ENCODE measurements at regions not wholly inside any gene's neighbourhood (a gene's known extent, or its start where the extent isn't known, plus 50 kb on each side); places are given as distances from the start of the nearest gene placed in this dataset.
"Not testable (repeated sequence)": the region's sequence is repeated elsewhere in the genome, so short reads cannot be mapped to it uniquely, and the experiment has no call there.

DNA sequence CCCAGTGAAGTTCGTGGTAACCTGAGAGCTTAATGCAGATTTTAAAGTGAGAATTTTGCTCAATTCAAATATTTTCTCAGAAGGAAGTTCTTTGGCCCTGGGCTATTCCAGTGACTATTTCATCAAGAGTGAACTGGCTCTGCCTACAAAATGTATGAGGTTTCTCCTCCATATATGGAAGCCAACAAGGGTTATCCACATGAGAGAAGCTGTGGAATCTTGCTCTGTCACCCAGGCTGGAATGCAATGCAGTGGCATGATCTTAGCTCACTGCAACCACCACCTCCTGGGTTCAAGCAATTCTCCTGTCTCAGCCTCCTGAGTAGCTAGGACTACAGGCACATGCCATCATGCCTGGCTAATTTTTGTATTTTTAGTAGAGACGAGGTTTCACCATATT is 132.2 kb downstream of the GXYLT1 start:
- not testable (repeated sequence) for H3K9me3 ChIP-seq (ENCODE audit: control insufficient read depth in 2 of 2, insufficient read depth in 1 of 2, low read depth in 1 of 2, low read length in 1 of 2); H3K27ac ChIP-seq (ENCODE audit: low read depth in 2 of 2, low read length in 1 of 2); H3K36me3 ChIP-seq (ENCODE audit: control insufficient read depth in 2 of 2, insufficient read depth in 2 of 2, low read length in 1 of 2); H3K4me3 ChIP-seq (ENCODE audit: low read depth in 1 of 2, low read length in 2 of 2); H3K4me1 ChIP-seq (ENCODE audit: control insufficient read depth in 2 of 2, insufficient read depth in 2 of 2, low read length in 1 of 2); H3K27me3 ChIP-seq (ENCODE audit: control insufficient read depth in 1 of 2, insufficient read depth in 2 of 2, low read length in 2 of 2)
- WGBS, 2 donors: 69 to 81% methylated on average over 2 of the region's 2 CpGs

DNA sequence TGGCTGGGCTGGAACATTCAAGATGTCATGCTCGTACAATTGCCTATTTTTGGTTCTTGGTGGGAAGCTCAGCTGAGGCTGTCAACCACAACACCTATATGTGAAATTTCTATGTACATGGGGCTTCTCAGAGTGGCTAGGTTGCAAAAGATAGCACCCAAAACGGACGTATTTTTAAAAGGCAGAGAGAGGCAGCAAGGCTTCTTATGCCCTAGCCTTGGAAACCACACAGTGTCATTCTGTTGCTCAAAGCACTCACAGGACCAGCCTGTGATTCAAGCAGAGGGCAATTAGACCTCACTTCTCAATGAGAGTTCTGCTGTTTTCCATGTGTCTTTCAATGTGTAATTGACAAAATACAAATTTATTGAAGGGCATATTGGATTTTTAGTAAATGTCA is 134.0 kb downstream of the GXYLT1 start:
- Histone ChIP-seq H3K9me3 (ENCODE audit: control insufficient read depth in 2 of 2, insufficient read depth in 1 of 2, low read depth in 1 of 2, low read length in 1 of 2) (no peaks in the 10 kb centered on the region), H3K27ac (ENCODE audit: low read depth in 2 of 2, low read length in 1 of 2) (no peak overlapping the region), H3K27me3 (ENCODE audit: control insufficient read depth in 1 of 2, insufficient read depth in 2 of 2, low read length in 2 of 2) (no peaks in the 10 kb centered on the region), H3K4me1 (ENCODE audit: control insufficient read depth in 2 of 2, insufficient read depth in 2 of 2, low read length in 1 of 2) (no peaks in the 10 kb centered on the region), H3K36me3 (ENCODE audit: control insufficient read depth in 2 of 2, insufficient read depth in 2 of 2, low read length in 1 of 2) (no peaks in the 10 kb centered on the region), H3K4me3 (ENCODE audit: low read depth in 1 of 2, low read length in 2 of 2) (no peak overlapping the region)
- WGBS, 2 donors: 86 to 89% methylated on average over 3 of the region's 3 CpGs

DNA sequence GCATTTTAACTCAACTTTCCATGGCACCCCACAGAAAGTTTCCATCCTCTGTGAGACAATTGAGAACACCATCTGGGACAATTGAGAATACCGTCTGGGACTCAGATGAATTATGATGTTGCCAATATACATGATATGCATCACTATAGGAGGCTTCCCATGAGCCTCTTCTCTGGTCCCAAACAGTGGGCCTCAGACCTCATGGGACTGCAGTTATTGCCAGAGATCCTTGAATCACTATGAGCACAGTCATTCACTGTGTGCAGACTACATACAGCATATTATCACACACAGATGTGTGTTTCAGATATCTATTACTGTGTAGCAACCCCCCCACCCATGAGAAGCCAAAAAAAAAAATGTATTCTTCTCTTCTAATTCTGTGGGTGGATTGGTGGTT is 134.4 kb downstream of the GXYLT1 start:
- no peaks in the 10 kb centered on the region for H3K9me3 ChIP-seq (ENCODE audit: control insufficient read depth in 2 of 2, insufficient read depth in 1 of 2, low read depth in 1 of 2, low read length in 1 of 2)
- WGBS, 2 donors: 90 to 92% methylated on average over 1 of the region's 1 CpG
- H3K36me3 ChIP-seq (ENCODE audit: control insufficient read depth in 2 of 2, insufficient read depth in 2 of 2, low read length in 1 of 2): no peaks in the 10 kb centered on the region
- no peaks in the 10 kb centered on the region for H3K4me1 ChIP-seq (ENCODE audit: control insufficient read depth in 2 of 2, insufficient read depth in 2 of 2, low read length in 1 of 2)
- no peaks in the 10 kb centered on the region for H3K27me3 ChIP-seq (ENCODE audit: control insufficient read depth in 1 of 2, insufficient read depth in 2 of 2, low read length in 2 of 2)
- no peak overlapping the region for H3K4me3 ChIP-seq (ENCODE audit: low read depth in 1 of 2, low read length in 2 of 2)
- H3K27ac ChIP-seq (ENCODE audit: low read depth in 2 of 2, low read length in 1 of 2): no peak overlapping the region

DNA sequence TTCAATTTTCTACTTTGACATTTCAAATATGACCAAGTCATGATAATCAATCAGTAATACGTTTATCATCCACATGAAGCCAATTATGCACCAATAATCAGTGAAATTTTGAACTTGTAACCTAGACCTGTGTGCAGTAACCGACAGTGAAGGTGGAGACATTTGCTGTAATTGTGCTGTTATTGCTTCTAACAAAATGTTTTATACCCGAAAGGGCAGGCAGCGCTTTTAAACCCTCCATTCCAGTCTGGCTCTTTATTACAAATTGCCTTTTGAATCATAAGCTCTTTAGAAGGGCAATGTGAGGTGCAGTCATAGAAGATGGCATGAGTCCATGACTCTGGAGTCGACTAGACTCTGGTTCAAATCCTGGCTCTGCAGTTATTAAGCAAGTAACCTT is 135.7 kb downstream of the GXYLT1 start:
- no peaks in the 10 kb centered on the region for H3K27me3 ChIP-seq (ENCODE audit: control insufficient read depth in 1 of 2, insufficient read depth in 2 of 2, low read length in 2 of 2)
- WGBS, 2 donors: 80 to 87% methylated on average over 5 of the region's 5 CpGs
- H3K27ac ChIP-seq (ENCODE audit: low read depth in 2 of 2, low read length in 1 of 2): no peak overlapping the region

DNA sequence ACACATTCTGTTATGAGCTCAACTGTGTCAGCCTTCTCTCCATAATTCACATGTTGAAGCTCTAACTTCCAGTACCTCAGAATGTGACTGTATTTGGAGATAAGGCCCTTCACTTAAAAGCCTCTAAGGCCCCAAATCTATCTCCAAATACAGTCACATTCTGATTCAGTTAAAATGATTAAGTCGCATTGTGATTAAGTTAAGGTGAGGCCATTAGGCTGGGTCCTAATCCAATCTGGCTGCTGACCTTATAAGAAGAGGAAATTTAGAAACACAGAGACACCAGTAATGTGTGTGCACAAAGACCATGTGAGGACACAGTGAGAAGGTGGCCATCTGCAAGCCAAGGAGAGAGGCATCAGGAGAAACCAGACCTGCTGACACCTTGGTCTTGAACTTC is 141.6 kb downstream of the GXYLT1 start:
- no peaks in the 10 kb centered on the region for H3K9me3 ChIP-seq (ENCODE audit: control insufficient read depth in 2 of 2, insufficient read depth in 1 of 2, low read depth in 1 of 2, low read length in 1 of 2)
- no peaks in the 10 kb centered on the region for H3K4me1 ChIP-seq (ENCODE audit: control insufficient read depth in 2 of 2, insufficient read depth in 2 of 2, low read length in 1 of 2)
- H3K27me3 ChIP-seq (ENCODE audit: control insufficient read depth in 1 of 2, insufficient read depth in 2 of 2, low read length in 2 of 2): no peaks in the 10 kb centered on the region
- no peaks in the 10 kb centered on the region for H3K36me3 ChIP-seq (ENCODE audit: control insufficient read depth in 2 of 2, insufficient read depth in 2 of 2, low read length in 1 of 2)
- no peak overlapping the region for H3K4me3 ChIP-seq (ENCODE audit: low read depth in 1 of 2, low read length in 2 of 2)
- H3K27ac ChIP-seq (ENCODE audit: low read depth in 2 of 2, low read length in 1 of 2): no peak overlapping the region
- 93 to 94% methylated on average over 1 of the region's 1 CpG for WGBS, 2 donors

More for the DNA sequence above, 135.7 kb downstream of the GXYLT1 start:
- no peak overlapping the region for H3K4me3 ChIP-seq (ENCODE audit: low read depth in 1 of 2, low read length in 2 of 2)
- no peaks in the 10 kb centered on the region for H3K4me1 ChIP-seq (ENCODE audit: control insufficient read depth in 2 of 2, insufficient read depth in 2 of 2, low read length in 1 of 2)
- H3K36me3 ChIP-seq (ENCODE audit: control insufficient read depth in 2 of 2, insufficient read depth in 2 of 2, low read length in 1 of 2): no peaks in the 10 kb centered on the region
- H3K9me3 ChIP-seq (ENCODE audit: control insufficient read depth in 2 of 2, insufficient read depth in 1 of 2, low read depth in 1 of 2, low read length in 1 of 2): no peaks in the 10 kb centered on the region

DNA sequence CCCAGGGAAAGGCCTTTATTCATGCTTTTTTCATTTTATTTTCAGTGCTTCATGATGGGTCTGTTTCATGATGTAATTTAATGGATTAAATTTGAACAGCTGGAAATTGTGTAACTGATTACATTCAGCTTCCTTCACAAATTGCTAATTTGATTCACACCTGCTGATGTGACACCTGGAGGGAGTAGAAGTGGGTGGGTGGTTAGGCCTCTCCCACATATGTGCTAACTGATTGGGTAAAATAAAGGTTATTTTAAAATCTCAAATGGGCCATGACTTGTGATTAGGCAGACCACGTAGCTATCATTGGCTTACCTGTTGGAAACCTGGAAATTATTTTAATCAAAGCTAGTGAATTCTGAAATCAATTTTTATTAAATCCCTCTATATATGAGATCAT is 142.1 kb downstream of the GXYLT1 start:
- H3K9me3 ChIP-seq (ENCODE audit: control insufficient read depth in 2 of 2, insufficient read depth in 1 of 2, low read depth in 1 of 2, low read length in 1 of 2): no peaks in the 10 kb centered on the region
- H3K4me3 ChIP-seq (ENCODE audit: low read depth in 1 of 2, low read length in 2 of 2): no peak overlapping the region
- H3K4me1 ChIP-seq (ENCODE audit: control insufficient read depth in 2 of 2, insufficient read depth in 2 of 2, low read length in 1 of 2): no peaks in the 10 kb centered on the region
- no peaks in the 10 kb centered on the region for H3K36me3 ChIP-seq (ENCODE audit: control insufficient read depth in 2 of 2, insufficient read depth in 2 of 2, low read length in 1 of 2)
- WGBS, 2 donors: 79 to 89% methylated on average over 1 of the region's 1 CpG
- H3K27me3 ChIP-seq (ENCODE audit: control insufficient read depth in 1 of 2, insufficient read depth in 2 of 2, low read length in 2 of 2): no peaks in the 10 kb centered on the region
- H3K27ac ChIP-seq (ENCODE audit: low read depth in 2 of 2, low read length in 1 of 2): no peak overlapping the region

DNA sequence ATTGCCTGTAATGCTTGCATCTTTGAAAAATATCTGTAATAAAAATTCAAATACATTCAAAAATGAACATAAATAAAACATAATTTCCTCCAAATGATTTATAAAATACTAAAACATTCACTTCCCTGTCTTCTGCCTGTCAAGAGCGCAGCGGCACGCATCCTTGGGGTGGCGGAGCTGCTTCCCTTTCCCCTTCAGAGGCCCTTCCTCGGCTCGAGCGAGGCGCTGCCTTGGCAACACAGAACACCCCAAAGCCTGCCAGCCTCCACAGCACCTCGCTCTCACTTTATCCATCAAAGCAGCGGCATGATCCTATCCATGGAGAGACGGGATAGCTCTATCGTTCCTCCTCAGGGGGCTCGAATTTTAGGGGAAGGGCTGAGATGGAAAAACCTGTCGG is 146.2 kb downstream of the GXYLT1 start:
- Histone ChIP-seq H3K9me3 (ENCODE audit: control insufficient read depth in 2 of 2, insufficient read depth in 1 of 2, low read depth in 1 of 2, low read length in 1 of 2) (no peaks in the 10 kb centered on the region), H3K36me3 (ENCODE audit: control insufficient read depth in 2 of 2, insufficient read depth in 2 of 2, low read length in 1 of 2) (no peaks in the 10 kb centered on the region), H3K27me3 (ENCODE audit: control insufficient read depth in 1 of 2, insufficient read depth in 2 of 2, low read length in 2 of 2) (no peaks in the 10 kb centered on the region), H3K27ac (ENCODE audit: low read depth in 2 of 2, low read length in 1 of 2) (no peak overlapping the region), H3K4me1 (ENCODE audit: control insufficient read depth in 2 of 2, insufficient read depth in 2 of 2, low read length in 1 of 2) (no peaks in the 10 kb centered on the region), H3K4me3 (ENCODE audit: low read depth in 1 of 2, low read length in 2 of 2) (no peak overlapping the region)
- WGBS, 2 donors: 82 to 83% methylated on average over 14 of the region's 14 CpGs

DNA sequence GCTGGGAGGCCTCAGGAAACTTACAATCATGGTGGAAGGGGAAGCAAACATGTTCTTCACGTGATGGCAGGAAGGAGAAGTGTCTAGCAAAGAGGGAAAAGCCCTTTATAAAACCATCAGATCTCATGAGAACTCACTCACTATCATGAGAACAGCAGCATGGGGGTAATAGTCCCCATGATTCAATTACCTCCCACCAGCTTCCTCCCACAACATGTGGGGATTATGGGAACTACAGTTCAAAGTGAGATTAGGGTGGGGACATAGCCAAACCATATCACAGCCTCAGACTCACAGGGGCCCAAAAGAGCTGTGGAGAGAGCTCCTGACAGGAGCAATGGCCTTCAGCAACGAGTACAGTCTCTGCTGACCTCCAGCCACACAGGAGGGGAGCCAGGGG is 151.4 kb downstream of the GXYLT1 start:
- H3K4me1 ChIP-seq (ENCODE audit: control insufficient read depth in 2 of 2, insufficient read depth in 2 of 2, low read length in 1 of 2): no peaks in the 10 kb centered on the region
- H3K27ac ChIP-seq (ENCODE audit: low read depth in 2 of 2, low read length in 1 of 2): no peak overlapping the region
- H3K27me3 ChIP-seq (ENCODE audit: control insufficient read depth in 1 of 2, insufficient read depth in 2 of 2, low read length in 2 of 2): no peaks in the 10 kb centered on the region
- no peaks in the 10 kb centered on the region for H3K9me3 ChIP-seq (ENCODE audit: control insufficient read depth in 2 of 2, insufficient read depth in 1 of 2, low read depth in 1 of 2, low read length in 1 of 2)
- WGBS, 2 donors: 49 to 66% methylated on average over 2 of the region's 2 CpGs
- no peak overlapping the region for H3K4me3 ChIP-seq (ENCODE audit: low read depth in 1 of 2, low read length in 2 of 2)
- no peaks in the 10 kb centered on the region for H3K36me3 ChIP-seq (ENCODE audit: control insufficient read depth in 2 of 2, insufficient read depth in 2 of 2, low read length in 1 of 2)

DNA sequence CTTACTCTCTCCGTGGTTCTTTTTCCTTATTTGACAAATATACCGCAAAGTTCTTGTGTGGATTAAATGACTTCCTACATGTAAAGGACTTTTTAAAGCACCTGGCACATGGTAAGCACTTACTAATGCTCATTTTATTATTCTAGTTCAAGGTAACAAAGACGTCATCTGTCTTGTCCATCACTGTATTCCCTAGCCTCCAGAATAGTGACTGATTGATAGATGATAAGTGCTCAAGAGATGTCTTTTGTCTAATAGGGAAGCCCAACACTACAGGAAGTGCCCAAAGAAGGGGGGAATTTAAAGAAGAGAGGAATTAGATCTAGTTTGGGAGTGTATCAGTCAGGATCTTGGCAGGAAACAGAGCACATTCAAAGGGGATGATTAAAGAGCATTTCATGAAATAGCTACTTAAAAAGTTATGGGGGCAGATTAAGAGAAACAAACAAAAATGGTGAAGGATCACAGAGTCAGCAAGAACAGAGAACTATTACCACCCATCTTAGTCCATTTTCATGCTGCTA is 151.9 kb downstream of the GXYLT1 start:
- Histone ChIP-seq H3K27me3 (ENCODE audit: control insufficient read depth in 1 of 2, insufficient read depth in 2 of 2, low read length in 2 of 2) (no peaks in the 10 kb centered on the region), H3K27ac (ENCODE audit: low read depth in 2 of 2, low read length in 1 of 2) (no peak overlapping the region), H3K9me3 (ENCODE audit: control insufficient read depth in 2 of 2, insufficient read depth in 1 of 2, low read depth in 1 of 2, low read length in 1 of 2) (no peaks in the 10 kb centered on the region), H3K4me1 (ENCODE audit: control insufficient read depth in 2 of 2, insufficient read depth in 2 of 2, low read length in 1 of 2) (no peaks in the 10 kb centered on the region), H3K36me3 (ENCODE audit: control insufficient read depth in 2 of 2, insufficient read depth in 2 of 2, low read length in 1 of 2) (no peaks in the 10 kb centered on the region), H3K4me3 (ENCODE audit: low read depth in 1 of 2, low read length in 2 of 2) (no peak overlapping the region)
- 62 to 71% methylated on average over 3 of the region's 3 CpGs for WGBS, 2 donors

DNA sequence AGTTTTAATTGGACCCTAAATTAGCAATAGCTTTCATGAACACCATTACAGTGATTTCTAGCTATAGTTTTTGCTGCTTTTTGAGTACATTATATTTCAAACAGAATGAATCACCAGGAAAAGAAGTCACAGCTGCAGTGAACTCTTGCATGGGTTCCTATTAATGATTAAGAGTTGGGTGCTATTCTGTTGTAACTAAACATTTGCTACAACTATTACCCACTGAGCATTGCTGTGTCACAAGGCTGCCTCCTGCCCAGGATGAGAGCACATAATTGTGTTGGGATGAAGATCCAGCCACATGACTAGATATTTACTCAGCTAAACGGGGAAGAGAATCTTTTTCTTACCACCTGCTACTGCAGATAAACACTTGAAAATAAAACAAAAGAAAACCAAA is 152.7 kb downstream of the GXYLT1 start:
- no peak overlapping the region for H3K27ac ChIP-seq (ENCODE audit: low read depth in 2 of 2, low read length in 1 of 2)
- no peaks in the 10 kb centered on the region for H3K36me3 ChIP-seq (ENCODE audit: control insufficient read depth in 2 of 2, insufficient read depth in 2 of 2, low read length in 1 of 2)
- no peaks in the 10 kb centered on the region for H3K4me1 ChIP-seq (ENCODE audit: control insufficient read depth in 2 of 2, insufficient read depth in 2 of 2, low read length in 1 of 2)
- no peaks in the 10 kb centered on the region for H3K9me3 ChIP-seq (ENCODE audit: control insufficient read depth in 2 of 2, insufficient read depth in 1 of 2, low read depth in 1 of 2, low read length in 1 of 2)
- H3K27me3 ChIP-seq (ENCODE audit: control insufficient read depth in 1 of 2, insufficient read depth in 2 of 2, low read length in 2 of 2): no peaks in the 10 kb centered on the region
- 37 to 41% methylated on average over 1 of the region's 1 CpG for WGBS, 2 donors
- H3K4me3 ChIP-seq (ENCODE audit: low read depth in 1 of 2, low read length in 2 of 2): no peak overlapping the region

Measured in esophagus (tissue), 2 donors.